ENCODE measurements at regions not wholly inside any gene's neighbourhood (a gene's known extent, or its start where the extent isn't known, plus 50 kb on each side); places are given as distances from the start of the nearest gene placed in this dataset.
"Not testable (repeated sequence)": the region's sequence is repeated elsewhere in the genome, so short reads cannot be mapped to it uniquely, and the experiment has no call there.

GRCh38 chr12:27133022-27133590, 50.7 kb upstream of the C12orf71 start:
- DNase-seq = no peak

- no peak for DNase-seq
Observed at GRCh38 chr12:27140478-27140969, 58.1 kb upstream of the C12orf71 start.

GRCh38 chr12:27142101-27142721, 59.8 kb upstream of the C12orf71 start:
- DNase-seq = peak; percentile 66

- DNase-seq = no peak
Observed at GRCh38 chr12:27143256-27144069, 61.1 kb upstream of the C12orf71 start.

- DNase-seq = not testable (repeated sequence)
Observed at GRCh38 chr12:27145725-27146124, 63.3 kb upstream of the C12orf71 start.

GRCh38 chr12:27148373-27148772, 66.0 kb upstream of the C12orf71 start:
- DNase-seq = no peak

- no peak for DNase-seq
Observed at GRCh38 chr12:27148791-27149190, 66.4 kb upstream of the C12orf71 start.

- no peak for DNase-seq
Observed at GRCh38 chr12:27151479-27151878, 69.1 kb upstream of the C12orf71 start.

- DNase-seq = no peak
Observed at GRCh38 chr12:27158297-27158696, 75.9 kb upstream of the C12orf71 start.

- DNase-seq = no peak
Observed at GRCh38 chr12:27161458-27162228, 79.3 kb upstream of the C12orf71 start.

- DNase-seq = no peak
Observed at GRCh38 chr12:27162229-27162537, 79.8 kb upstream of the C12orf71 start.

GRCh38 chr12:27163048-27163715, 80.8 kb upstream of the C12orf71 start:
- DNase-seq = no peak

GRCh38 chr12:27163894-27164293, 80.2 kb upstream of the STK38L start:
- no peak for DNase-seq

GRCh38 chr12:27164330-27165040, 79.6 kb upstream of the STK38L start:
- DNase-seq = no peak

GRCh38 chr12:27165958-27166357, 78.1 kb upstream of the STK38L start:
- not testable (repeated sequence) for DNase-seq

- DNase-seq = not testable (repeated sequence)
Observed at GRCh38 chr12:27171494-27171893, 72.6 kb upstream of the STK38L start.

GRCh38 chr12:27176765-27177164, 67.3 kb upstream of the STK38L start:
- no peak for DNase-seq

- no peak for DNase-seq
Observed at GRCh38 chr12:27177706-27178105, 66.4 kb upstream of the STK38L start.

GRCh38 chr12:27178255-27178654, 65.8 kb upstream of the STK38L start:
- no peak for DNase-seq

GRCh38 chr12:27178723-27179399, 65.2 kb upstream of the STK38L start:
- no peak for DNase-seq

All from hindlimb muscle (tissue), 1 donor.